ENCODE measurements at regions not wholly inside any gene's neighbourhood (a gene's known extent, or its start where the extent isn't known, plus 50 kb on each side); places are given as distances from the start of the nearest gene placed in this dataset.

- no peak overlapping the region for H3K27ac ChIP-seq (ENCODE audit: poor library complexity, severe bottlenecking)
- peaks cover 9% of the 10 kb centered on the region for H3K27me3 ChIP-seq (ENCODE audit: insufficient read depth, poor library complexity, severe bottlenecking)
- H3K36me3 ChIP-seq (ENCODE audit: low read depth), result no peaks in the 10 kb centered on the region
- ATAC-seq (ENCODE audit: low read depth) (no peak), DNase-seq (ENCODE audit: low spot score) (no peak)
- H3K9me3 ChIP-seq (ENCODE audit: severe bottlenecking), result no peaks in the 10 kb centered on the region
- H3K4me3 ChIP-seq (ENCODE audit: severe bottlenecking), result no peak overlapping the region
- H3K4me1 ChIP-seq (ENCODE audit: insufficient read depth, poor library complexity, severe bottlenecking), result no peaks in the 10 kb centered on the region
- no peak for TF ChIP-seq CTCF (IDR thresholded peaks at IDR 0.05; ENCODE audit: poor library complexity, severe bottlenecking)
Measured at GRCh38 chr11:31921081-31921480, 110.0 kb upstream of the PAX6 start.

DNA sequence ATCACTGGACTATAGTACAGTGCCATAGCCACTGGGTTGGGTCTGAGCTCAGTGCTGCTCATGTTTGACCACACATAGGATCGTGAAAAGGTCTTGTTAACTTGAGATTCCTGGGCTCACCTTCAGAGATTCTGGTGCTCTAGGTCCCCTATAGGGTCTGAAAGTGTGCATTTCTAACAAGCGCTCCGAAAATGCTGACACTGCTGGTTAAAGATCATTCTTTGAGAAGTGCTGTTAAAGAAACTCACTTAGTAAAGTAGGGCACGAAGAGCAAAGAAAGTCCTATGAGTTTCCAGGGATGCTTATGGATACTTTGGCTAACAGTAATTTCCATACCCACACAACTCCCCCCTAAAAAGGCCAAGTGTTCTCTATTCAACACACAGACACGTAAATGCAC lies 108.1 kb upstream of the PAX6 start:
- Histone ChIP-seq H3K9me3 (ENCODE audit: severe bottlenecking) (no peaks in the 10 kb centered on the region), H3K4me3 (ENCODE audit: severe bottlenecking) (no peak overlapping the region), H3K36me3 (ENCODE audit: low read depth) (no peaks in the 10 kb centered on the region), H3K4me1 (ENCODE audit: insufficient read depth, poor library complexity, severe bottlenecking) (no peaks in the 10 kb centered on the region), H3K27ac (ENCODE audit: poor library complexity, severe bottlenecking) (no peak overlapping the region), H3K27me3 (ENCODE audit: insufficient read depth, poor library complexity, severe bottlenecking) (no peaks in the 10 kb centered on the region)
- no peak for TF ChIP-seq CTCF (IDR thresholded peaks at IDR 0.05; ENCODE audit: poor library complexity, severe bottlenecking)
- ATAC-seq (ENCODE audit: low read depth), result no peak
- no peak for DNase-seq (ENCODE audit: low spot score)

- Histone ChIP-seq H3K4me1 (ENCODE audit: insufficient read depth, poor library complexity, severe bottlenecking) (no peaks in the 10 kb centered on the region), H3K27ac (ENCODE audit: poor library complexity, severe bottlenecking) (no peak overlapping the region), H3K4me3 (ENCODE audit: severe bottlenecking) (no peak overlapping the region), H3K9me3 (ENCODE audit: severe bottlenecking) (no peaks in the 10 kb centered on the region), H3K27me3 (ENCODE audit: insufficient read depth, poor library complexity, severe bottlenecking) (no peaks in the 10 kb centered on the region), H3K36me3 (ENCODE audit: low read depth) (no peaks in the 10 kb centered on the region)
- no peak for TF ChIP-seq CTCF (IDR thresholded peaks at IDR 0.05; ENCODE audit: poor library complexity, severe bottlenecking)
- DNase-seq (ENCODE audit: low spot score) (no peak), ATAC-seq (ENCODE audit: low read depth) (no peak)
Measured at GRCh38 chr11:31915867-31916266, 104.7 kb upstream of the PAX6 start.

DNA sequence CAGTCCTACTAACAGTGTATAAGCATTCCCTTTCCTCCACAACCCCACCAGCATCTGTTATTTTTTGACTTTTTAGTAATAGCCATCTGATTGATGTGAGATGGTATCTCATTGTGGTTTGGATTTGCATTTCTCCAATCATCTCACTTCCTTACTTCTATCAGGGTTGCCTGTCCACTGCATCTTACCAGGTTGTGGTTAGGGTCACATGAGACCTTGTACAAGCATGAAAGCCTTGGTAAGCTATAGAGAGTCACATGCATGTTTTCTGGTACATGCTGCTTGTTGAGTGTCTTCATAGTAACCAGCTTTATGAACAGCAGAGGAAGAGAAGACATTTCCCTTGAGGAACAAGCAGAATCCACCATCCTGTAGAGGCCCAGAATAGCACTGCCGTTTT lies 102.9 kb upstream of the PAX6 start:
- Histone ChIP-seq H3K27me3 (ENCODE audit: insufficient read depth, poor library complexity, severe bottlenecking) (no peaks in the 10 kb centered on the region), H3K9me3 (ENCODE audit: severe bottlenecking) (no peaks in the 10 kb centered on the region), H3K27ac (ENCODE audit: poor library complexity, severe bottlenecking) (no peak overlapping the region), H3K4me3 (ENCODE audit: severe bottlenecking) (no peak overlapping the region), H3K36me3 (ENCODE audit: low read depth) (no peaks in the 10 kb centered on the region), H3K4me1 (ENCODE audit: insufficient read depth, poor library complexity, severe bottlenecking) (no peaks in the 10 kb centered on the region)
- ATAC-seq (ENCODE audit: low read depth) (no peak), DNase-seq (ENCODE audit: low spot score) (no peak)
- TF ChIP-seq CTCF (IDR thresholded peaks at IDR 0.05; ENCODE audit: poor library complexity, severe bottlenecking), result no peak

DNA sequence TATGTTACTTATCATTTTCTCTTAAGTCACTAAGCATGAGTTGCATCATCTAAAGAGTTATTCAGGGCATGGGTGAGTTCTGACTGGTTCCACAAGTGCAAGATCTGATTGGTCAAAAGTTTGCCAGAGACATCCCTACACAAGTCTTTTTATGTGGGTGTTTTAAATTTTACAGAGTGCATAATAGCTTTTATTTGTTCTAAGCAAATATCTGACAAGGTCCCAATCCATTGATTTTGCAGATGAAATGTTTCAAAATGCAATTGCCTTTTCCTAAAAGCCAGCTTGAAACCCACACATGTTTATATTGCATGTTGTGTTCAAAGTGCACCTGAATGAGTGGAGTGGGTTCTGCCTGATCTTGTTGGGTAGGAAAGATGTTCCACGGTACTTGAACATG lies 101.7 kb upstream of the PAX6 start:
- Histone ChIP-seq H3K4me1 (ENCODE audit: insufficient read depth, poor library complexity, severe bottlenecking) (no peaks in the 10 kb centered on the region), H3K27ac (ENCODE audit: poor library complexity, severe bottlenecking) (no peak overlapping the region), H3K27me3 (ENCODE audit: insufficient read depth, poor library complexity, severe bottlenecking) (no peaks in the 10 kb centered on the region), H3K9me3 (ENCODE audit: severe bottlenecking) (no peaks in the 10 kb centered on the region), H3K4me3 (ENCODE audit: severe bottlenecking) (no peak overlapping the region), H3K36me3 (ENCODE audit: low read depth) (no peaks in the 10 kb centered on the region)
- ATAC-seq (ENCODE audit: low read depth) (no peak), DNase-seq (ENCODE audit: low spot score) (no peak)
- TF ChIP-seq CTCF (IDR thresholded peaks at IDR 0.05; ENCODE audit: poor library complexity, severe bottlenecking), result no peak

All from RWPE2 (cell line).